ENCODE measurements at regions not wholly inside any gene's neighbourhood (a gene's known extent, or its start where the extent isn't known, plus 50 kb on each side); places are given as distances from the start of the nearest gene placed in this dataset.

- DNase-seq (ENCODE audit: low read depth), result no peak
These were observed 805.0 kb downstream of the TBC1D22A start for GRCh38 chr22:47567126-47568090.

DNA sequence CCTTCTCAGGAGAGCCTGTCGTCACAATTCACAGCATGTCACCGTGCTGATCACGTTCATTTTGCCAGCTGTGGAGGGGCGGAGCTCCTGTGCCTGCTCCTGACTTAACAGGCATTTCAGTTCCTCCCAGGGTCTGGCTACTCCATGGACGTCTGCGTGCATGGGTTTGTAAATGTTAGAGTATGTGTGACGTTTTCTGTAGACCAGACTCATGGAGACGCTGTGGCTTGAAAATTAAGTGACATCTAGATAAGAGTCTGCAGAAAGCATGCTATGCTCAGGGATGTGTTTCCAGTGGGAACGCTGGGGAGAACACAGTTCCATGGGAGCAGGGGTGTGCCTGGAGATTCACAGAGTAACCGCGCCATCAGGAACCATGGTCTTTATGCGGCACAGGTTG, 804.0 kb downstream of the TBC1D22A start:
- no peak for DNase-seq (ENCODE audit: low read depth)

GRCh38 chr22:47565607-47566006, 803.2 kb downstream of the TBC1D22A start:
- DNase-seq (ENCODE audit: low read depth), result no peak

GRCh38 chr22:47564651-47565434, 802.4 kb downstream of the TBC1D22A start:
- no peak for DNase-seq (ENCODE audit: low read depth)

- DNase-seq (ENCODE audit: low read depth), result no peak
These were observed 801.7 kb downstream of the TBC1D22A start for GRCh38 chr22:47564158-47564450.

GRCh38 chr22:47563406-47564157, 801.1 kb downstream of the TBC1D22A start:
- no peak for DNase-seq (ENCODE audit: low read depth)

DNA sequence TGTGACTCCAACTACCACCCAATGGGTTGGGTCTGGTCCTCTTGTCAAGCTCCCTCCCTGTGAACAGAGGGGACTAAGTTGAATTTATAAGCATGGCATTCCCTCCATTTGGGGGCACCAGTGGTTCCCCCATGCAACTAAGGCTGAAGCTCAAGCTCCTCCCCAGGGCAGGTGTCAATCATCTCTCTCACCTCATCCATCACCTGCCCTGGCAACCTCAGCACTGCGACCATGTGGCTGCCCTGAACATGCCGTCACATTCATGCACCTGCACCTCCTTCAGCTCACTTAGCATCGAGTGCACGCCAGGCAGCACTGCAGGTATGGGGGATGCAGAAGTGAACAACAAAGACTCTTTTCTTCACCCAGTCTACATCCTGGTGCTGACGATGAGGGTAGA, 799.3 kb downstream of the TBC1D22A start:
- no peak for DNase-seq (ENCODE audit: low read depth)

- no peak for DNase-seq (ENCODE audit: low read depth)
These were observed 798.7 kb downstream of the TBC1D22A start for GRCh38 chr22:47561115-47561675.

DNA sequence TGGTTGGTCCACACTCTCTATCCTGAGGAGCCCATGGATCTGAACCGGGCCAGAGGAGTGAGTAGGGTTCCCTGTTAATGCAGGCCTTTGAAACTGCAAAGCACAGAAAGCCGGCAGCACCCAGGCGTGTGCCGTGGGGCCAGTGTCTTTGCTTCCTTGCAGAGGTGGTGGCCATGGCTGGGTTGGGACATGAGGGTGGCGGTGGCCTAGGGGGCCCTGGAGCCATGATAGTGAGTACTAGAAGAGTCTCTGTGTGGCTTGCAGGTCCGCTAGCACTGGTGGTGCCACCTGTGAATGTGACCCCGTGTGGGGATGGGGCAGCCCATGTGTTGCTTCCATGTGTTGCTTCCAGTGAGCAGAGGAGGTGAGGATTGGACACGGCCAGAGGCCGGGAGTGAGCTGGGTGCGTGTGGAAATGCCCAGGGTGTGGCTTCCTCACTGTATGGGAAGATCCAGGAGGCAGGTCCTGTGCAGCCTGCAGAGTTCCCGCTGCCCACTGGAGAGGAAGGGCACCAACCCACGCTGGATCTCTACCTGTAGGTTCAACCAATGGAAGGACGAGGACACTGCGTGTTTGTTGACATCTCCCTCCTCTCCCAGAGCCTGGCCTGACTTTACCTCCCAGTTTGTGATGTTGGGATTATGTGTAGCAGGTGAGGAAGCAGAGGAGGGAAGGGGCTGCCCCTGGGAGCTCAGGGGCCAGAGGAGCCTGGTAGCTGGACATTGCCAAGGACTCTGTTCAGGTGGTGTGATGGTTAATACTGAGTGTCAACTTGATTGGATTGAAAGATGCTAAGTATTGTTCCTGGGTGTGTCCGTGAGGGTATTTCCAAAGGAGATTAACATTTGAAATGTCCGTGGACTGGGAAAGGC, 796.6 kb downstream of the TBC1D22A start:
- DNase-seq (ENCODE audit: low read depth), result no peak

DNA sequence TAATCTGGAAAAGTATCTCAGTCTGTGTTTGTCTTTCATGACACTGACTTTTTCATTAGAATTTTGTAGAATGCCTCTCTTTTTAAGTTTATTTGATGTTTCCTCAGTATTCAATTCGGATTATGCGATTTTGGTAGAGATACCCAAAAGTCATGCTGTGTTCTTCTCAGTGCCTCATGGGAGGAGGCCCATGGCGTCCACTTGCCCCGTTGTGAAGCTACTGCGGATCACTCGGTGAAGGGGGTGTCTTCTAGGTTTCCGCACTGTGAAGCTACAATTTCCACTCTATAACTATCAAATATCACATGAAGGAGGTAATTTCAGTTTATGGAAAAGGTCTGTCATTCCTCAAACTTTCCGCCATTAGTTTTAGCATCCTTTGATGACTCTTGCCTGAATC, 794.0 kb downstream of the TBC1D22A start:
- DNase-seq (ENCODE audit: low read depth), result no peak

GRCh38 chr22:47553436-47553835, 791.0 kb downstream of the TBC1D22A start:
- no peak for DNase-seq (ENCODE audit: low read depth)

DNA sequence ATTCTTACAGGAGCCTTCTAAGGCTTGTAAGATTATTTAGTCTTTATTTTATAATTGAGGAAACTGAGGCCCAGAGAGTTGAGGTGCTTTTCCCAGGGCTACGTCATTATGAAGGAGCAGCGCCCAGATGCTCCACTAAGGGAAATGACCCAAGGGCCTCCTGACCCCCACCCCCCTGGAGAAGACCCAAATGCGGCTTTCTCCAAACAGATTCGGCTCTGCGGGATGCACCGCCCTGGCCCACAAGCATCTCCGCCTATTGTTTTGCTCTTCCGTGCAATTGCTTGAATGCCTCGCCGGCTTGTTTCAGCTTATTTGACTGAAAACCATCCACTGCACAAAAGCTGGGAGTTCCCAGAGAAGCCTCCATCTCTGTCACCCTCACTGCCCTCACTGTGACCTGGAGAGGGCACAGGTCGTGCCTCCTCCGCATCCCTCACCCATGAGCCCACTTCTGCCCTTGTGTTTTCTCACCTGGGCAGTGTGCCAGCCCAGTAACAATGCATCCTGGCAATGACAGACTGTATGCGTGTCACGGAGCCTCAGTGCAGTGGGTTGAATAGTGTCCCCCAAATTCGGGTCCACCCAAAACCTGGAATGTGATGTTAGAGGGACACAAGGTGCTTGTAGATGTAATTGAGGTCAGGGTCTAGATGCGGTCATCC, 790.2 kb downstream of the TBC1D22A start:
- no peak for DNase-seq (ENCODE audit: low read depth)

GRCh38 chr22:47552024-47552423, 789.6 kb downstream of the TBC1D22A start:
- DNase-seq (ENCODE audit: low read depth), result no peak

- DNase-seq (ENCODE audit: low read depth), result no peak
These were observed 789.0 kb downstream of the TBC1D22A start for GRCh38 chr22:47551431-47551775.

GRCh38 chr22:47550524-47551430, 788.3 kb downstream of the TBC1D22A start:
- DNase-seq (ENCODE audit: low read depth), result no peak

DNA sequence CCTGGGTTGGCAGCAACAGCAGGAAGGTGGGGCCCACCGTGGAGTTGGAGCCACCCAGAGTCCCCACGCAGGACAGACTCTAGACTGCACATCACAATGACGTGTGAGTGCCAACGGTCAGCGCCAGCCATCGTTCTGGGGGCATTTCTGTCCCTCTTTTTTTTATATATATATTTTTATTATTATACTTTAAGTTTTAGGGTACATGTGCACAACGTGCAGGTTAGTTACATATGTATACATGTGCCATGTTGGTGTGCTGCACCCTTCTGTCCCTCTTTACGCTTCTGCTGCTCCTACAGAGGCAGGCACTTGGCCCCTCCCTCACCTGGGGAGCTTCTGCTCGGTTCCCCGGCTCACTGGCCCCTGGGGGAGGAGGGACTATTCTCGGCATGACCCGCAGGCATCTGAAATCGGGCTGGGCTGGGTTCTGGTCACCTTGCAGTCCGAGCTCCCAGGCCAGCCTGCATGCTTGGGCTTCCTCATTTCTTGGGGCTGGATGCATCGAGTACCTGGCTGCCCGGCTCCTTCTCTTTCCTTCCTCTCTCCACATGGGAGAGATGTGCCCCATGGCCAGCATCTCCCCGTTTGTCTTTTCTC, 787.4 kb downstream of the TBC1D22A start:
- DNase-seq (ENCODE audit: low read depth), result no peak

- no peak for DNase-seq (ENCODE audit: low read depth)
These were observed 786.7 kb downstream of the TBC1D22A start for GRCh38 chr22:47548953-47549740.

DNA sequence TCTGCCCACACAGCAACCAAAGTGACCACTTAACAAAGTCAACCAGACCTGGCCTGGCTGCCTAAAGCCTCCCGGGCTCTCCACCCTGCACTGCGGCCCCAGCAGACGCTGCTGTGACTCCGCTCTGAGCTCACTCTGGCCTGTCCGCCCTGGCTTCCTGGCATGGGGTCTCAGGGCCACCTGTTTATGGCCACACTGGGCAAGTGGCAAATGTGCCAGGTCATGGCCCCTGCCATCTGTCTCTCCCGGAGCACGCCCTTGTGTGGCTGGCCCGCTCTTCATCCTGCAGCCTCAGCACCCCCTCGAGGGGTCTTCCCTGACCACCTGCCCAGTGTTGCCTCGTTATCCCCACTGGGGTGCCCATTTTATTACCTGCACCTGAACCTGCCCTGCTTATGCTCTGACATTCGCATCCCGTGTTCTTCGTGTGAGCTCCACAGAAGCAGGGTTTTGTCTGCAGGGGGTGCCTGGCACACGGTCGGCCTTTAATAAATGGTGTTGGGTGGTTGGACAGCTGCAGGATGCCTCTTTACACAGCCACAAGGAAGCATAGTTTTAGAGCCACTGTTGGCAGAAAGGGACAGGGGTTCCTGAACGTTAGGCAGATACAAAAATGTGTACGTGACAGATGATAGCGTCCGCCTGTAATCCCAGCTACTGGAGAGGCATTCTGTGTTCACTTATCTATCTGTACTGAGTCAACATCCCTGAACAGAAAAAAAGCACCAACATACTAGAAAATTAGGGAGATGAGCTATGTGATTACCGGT, 785.6 kb downstream of the TBC1D22A start:
- DNase-seq (ENCODE audit: low read depth), result no peak
